ENCODE measurements at regions not wholly inside any gene's neighbourhood (a gene's known extent, or its start where the extent isn't known, plus 50 kb on each side); places are given as distances from the start of the nearest gene placed in this dataset.

DNA sequence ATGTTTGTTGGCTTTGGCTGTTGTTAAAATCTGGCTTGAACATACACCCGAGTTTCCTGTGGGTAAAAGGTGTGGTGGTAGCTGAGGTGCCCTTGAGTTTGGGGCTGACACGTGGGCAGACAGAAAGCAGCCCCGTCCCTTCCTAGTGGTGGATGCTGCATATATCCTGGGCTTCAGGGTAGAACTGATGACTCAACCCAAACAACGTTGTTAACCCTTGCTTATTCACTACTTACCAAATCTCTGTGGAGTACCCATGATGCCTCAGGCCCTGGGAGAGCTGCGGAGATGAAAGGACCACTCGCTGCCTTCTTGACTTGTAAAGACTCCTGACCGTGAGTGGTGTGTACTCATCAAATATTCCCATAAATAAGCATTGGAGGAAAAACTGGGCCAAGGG is 245.1 kb downstream of the RAB11FIP2 start:
- no peak for DNase-seq
- Histone ChIP-seq H3K27ac (ENCODE audit: low read depth in 1 of 2, low read length in 2 of 2) (no peak overlapping the region), H3K27me3 (ENCODE audit: control insufficient read depth in 2 of 2, insufficient read depth in 2 of 2, low read length in 2 of 2) (no peaks in the 10 kb centered on the region), H3K9ac (ENCODE audit: insufficient read depth, low read length, poor library complexity, severe bottlenecking) (no peak overlapping the region), H3K9me3 (replicated peaks in 1 of 2; ENCODE audit: control insufficient read depth in 1 of 2, insufficient read depth in 1 of 2, low read length in 2 of 2) (no peaks in the 10 kb centered on the region), H2AFZ (ENCODE audit: insufficient read depth, low read depth, low read length, poor library complexity, severe bottlenecking) (no peak overlapping the region), H3K4me3 (replicated peaks in 1 of 3; ENCODE audit: low read depth in 2 of 3, low read length in 3 of 3) (no peak overlapping the region), H3K36me3 (replicated peaks in 1 of 2; ENCODE audit: control insufficient read depth in 1 of 2, insufficient read depth in 2 of 2, low read length in 2 of 2) (no peaks in the 10 kb centered on the region), H3K4me1 (ENCODE audit: control insufficient read depth in 1 of 2, insufficient read depth in 2 of 2, low read length in 2 of 2) (no peaks in the 10 kb centered on the region), H4K20me1 (ENCODE audit: insufficient read depth, low read length) (no peaks in the 10 kb centered on the region), H3K79me2 (ENCODE audit: insufficient read depth, low read length) (no peaks in the 10 kb centered on the region), H3K4me2 (replicated peaks; ENCODE audit: extremely low read depth, low read length, poor library complexity, severe bottlenecking) (no peak overlapping the region)
- H3K27ac Mint-ChIP-seq, result peak overlapping the region in 1 of 7 donors; percentile 55
- no peak overlapping the region for H3K4me3 Mint-ChIP-seq
- H3K4me1 Mint-ChIP-seq, result no peaks in the 10 kb centered on the region
- peaks cover 0 to 7% (median 2%) of the 10 kb centered on the region in 7 donors for H3K9me3 Mint-ChIP-seq
- intact Hi-C loops (cut with micrococcal nuclease), result no loop called here
- peaks cover 1 to 9% (median 2%) of the 10 kb centered on the region in 3 donors for H3K27me3 Mint-ChIP-seq (ENCODE audit: low read depth in 3 of 3)
- WGBS (ENCODE audit: insufficient coverage), result 83% methylated on average over 6 of the region's 7 CpGs
- TF ChIP-seq, protein P1, sequence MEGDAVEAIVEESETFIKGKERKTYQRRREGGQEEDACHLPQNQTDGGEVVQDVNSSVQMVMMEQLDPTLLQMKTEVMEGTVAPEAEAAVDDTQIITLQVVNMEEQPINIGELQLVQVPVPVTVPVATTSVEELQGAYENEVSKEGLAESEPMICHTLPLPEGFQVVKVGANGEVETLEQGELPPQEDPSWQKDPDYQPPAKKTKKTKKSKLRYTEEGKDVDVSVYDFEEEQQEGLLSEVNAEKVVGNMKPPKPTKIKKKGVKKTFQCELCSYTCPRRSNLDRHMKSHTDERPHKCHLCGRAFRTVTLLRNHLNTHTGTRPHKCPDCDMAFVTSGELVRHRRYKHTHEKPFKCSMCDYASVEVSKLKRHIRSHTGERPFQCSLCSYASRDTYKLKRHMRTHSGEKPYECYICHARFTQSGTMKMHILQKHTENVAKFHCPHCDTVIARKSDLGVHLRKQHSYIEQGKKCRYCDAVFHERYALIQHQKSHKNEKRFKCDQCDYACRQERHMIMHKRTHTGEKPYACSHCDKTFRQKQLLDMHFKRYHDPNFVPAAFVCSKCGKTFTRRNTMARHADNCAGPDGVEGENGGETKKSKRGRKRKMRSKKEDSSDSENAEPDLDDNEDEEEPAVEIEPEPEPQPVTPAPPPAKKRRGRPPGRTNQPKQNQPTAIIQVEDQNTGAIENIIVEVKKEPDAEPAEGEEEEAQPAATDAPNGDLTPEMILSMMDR (IDR thresholded peaks at IDR 0.05), result no peak
- no peaks in the 10 kb centered on the region for H3K36me3 Mint-ChIP-seq

DNA sequence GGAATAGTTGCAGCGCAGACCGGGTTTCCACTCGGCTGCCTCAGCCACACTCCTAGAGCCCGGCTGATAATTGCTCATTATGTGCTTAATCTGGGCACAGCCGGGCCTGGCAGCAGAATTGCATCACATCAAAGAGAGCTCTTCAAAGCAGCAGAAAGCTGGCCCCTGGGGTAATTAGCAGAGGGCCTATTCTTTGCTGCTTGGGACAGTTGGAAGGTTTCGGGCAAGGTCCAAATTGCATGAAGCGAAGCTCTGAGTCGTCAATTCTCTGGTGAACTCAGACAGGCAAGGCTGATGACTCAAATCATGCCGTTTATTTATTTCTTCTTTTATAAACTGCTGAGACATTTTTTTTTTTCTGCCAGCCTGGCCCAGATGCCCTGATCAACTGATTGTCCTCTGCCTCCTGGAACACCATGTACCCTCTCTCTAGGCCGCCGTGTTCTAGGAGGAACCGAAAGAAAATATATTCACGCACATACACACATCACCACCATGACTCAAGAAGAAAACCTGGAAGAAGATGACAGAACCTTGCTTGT is 242.2 kb downstream of the RAB11FIP2 start:
- Histone ChIP-seq H3K4me2 (replicated peaks; ENCODE audit: extremely low read depth, low read length, poor library complexity, severe bottlenecking) (no peak overlapping the region), H3K27me3 (ENCODE audit: control insufficient read depth in 2 of 2, insufficient read depth in 2 of 2, low read length in 2 of 2) (no peaks in the 10 kb centered on the region), H3K9me3 (replicated peaks in 1 of 2; ENCODE audit: control insufficient read depth in 1 of 2, insufficient read depth in 1 of 2, low read length in 2 of 2) (no peaks in the 10 kb centered on the region), H3K4me1 (ENCODE audit: control insufficient read depth in 1 of 2, insufficient read depth in 2 of 2, low read length in 2 of 2) (no peaks in the 10 kb centered on the region), H3K4me3 (replicated peaks in 1 of 3; ENCODE audit: low read depth in 2 of 3, low read length in 3 of 3) (no peak overlapping the region), H3K9ac (ENCODE audit: insufficient read depth, low read length, poor library complexity, severe bottlenecking) (no peak overlapping the region), H3K79me2 (ENCODE audit: insufficient read depth, low read length) (no peaks in the 10 kb centered on the region), H3K27ac (ENCODE audit: low read depth in 1 of 2, low read length in 2 of 2) (no peak overlapping the region), H4K20me1 (ENCODE audit: insufficient read depth, low read length) (no peaks in the 10 kb centered on the region), H3K36me3 (replicated peaks in 1 of 2; ENCODE audit: control insufficient read depth in 1 of 2, insufficient read depth in 2 of 2, low read length in 2 of 2) (no peaks in the 10 kb centered on the region), H2AFZ (ENCODE audit: insufficient read depth, low read depth, low read length, poor library complexity, severe bottlenecking) (no peak overlapping the region)
- intact Hi-C loops (cut with micrococcal nuclease), result no loop called here
- Mint-ChIP-seq H3K27me3 (ENCODE audit: low read depth in 3 of 3) (peaks cover 0 to 3% (median 2%) of the 10 kb centered on the region in 3 donors), H3K27ac (no peak overlapping the region), H3K36me3 (no peaks in the 10 kb centered on the region), H3K4me3 (no peak overlapping the region), H3K4me1 (no peaks in the 10 kb centered on the region), H3K9me3 (peaks cover 0 to 11% (median 3%) of the 10 kb centered on the region in 7 donors)
- DNase-seq, result no peak
- 58% methylated on average over 9 of the region's 13 CpGs for WGBS (ENCODE audit: insufficient coverage)
- TF ChIP-seq, protein P1 (IDR thresholded peaks at IDR 0.05), result no peak

All from CD14-positive monocyte (primary cell).